OCI-LY7 (cell line): ENCODE measurements at regions not wholly inside any gene's neighbourhood (a gene's known extent, or its start where the extent isn't known, plus 50 kb on each side); places are given as distances from the start of the nearest gene placed in this dataset.

Source experiments
- BruUV-seq: library from RNA; stranded (reverse); fragments of 400-500 nt; replicated peaks from 2 replicates; lab custom pipeline; 2021; lab: Mats Ljungman, UMichigan
- CTCF ChIA-PET: fragments of 300-600 bp; sonication (Branson Sonifier 250); formaldehyde crosslinking; loops from one replicate; lab custom pipeline; 2022; ENCODE audit warnings: antibody characterized with exemption; ENCODE audit not compliant: unreplicated experiment; lab: Charles Lee
- POLR2A ChIA-PET: fragments of 300-600 bp; sonication (Branson Sonifier 250); formaldehyde crosslinking; loops from one replicate; lab custom pipeline; 2022; ENCODE audit warnings: antibody characterized with exemption; lab: Charles Lee
- DNase-seq: peaks from one replicate; pipeline ENCODE4 v3.0.0-alpha.2; 2015; ENCODE audit warnings: low spot score
- H2AFZ ChIP-seq: fragments of 200-600 bp; sonication (generic), shearing (Covaris generic); 2 replicates; pipeline ENCODE4 v1.6.1; 2014; ENCODE audit warnings: mild to moderate bottlenecking, antibody characterized with exemption, low read length, moderate library complexity
- H3K27ac ChIP-seq: fragments of 200-600 bp; sonication (generic); 2 replicates; pipeline ENCODE4 v1.5.1; 2014; ENCODE audit warnings: mixed run types, low read depth, mild to moderate bottlenecking, moderate library complexity, low read length, inconsistent platforms; ENCODE audit not compliant: poor library complexity, severe bottlenecking
- H3K36me3 ChIP-seq: fragments of 200-600 bp; sonication (generic); 2 replicates; pipeline ENCODE4 v1.6.1; 2014; ENCODE audit warnings: mild to moderate bottlenecking, antibody characterized with exemption, low read length, moderate library complexity, mixed read lengths; ENCODE audit not compliant: insufficient read depth
- H3K4me1 ChIP-seq: fragments of 200-600 bp; sonication (generic); 2 replicates; pipeline ENCODE4 v1.5.1; 2014; ENCODE audit warnings: mild to moderate bottlenecking, low read length; ENCODE audit not compliant: insufficient read depth, poor library complexity, severe bottlenecking
- H3K4me2 ChIP-seq: fragments of 200-600 bp; sonication (generic); 2 replicates; pipeline ENCODE4 v1.6.1; 2014; ENCODE audit warnings: mild to moderate bottlenecking, low read length
- H3K4me3 ChIP-seq: fragments of 200-600 bp; sonication (generic); 2 replicates; pipeline ENCODE4 v1.5.1; 2014; ENCODE audit warnings: mild to moderate bottlenecking, low read depth, low read length; ENCODE audit not compliant: poor library complexity, severe bottlenecking
- H3K79me2 ChIP-seq: fragments of 200-600 bp; sonication (generic); 2 replicates; pipeline ENCODE4 v1.6.1; 2016; ENCODE audit warnings: low read depth, mild to moderate bottlenecking, low read length, moderate library complexity, mixed read lengths; ENCODE audit not compliant: insufficient read depth
- H3K9me2 ChIP-seq: fragments of 200-600 bp; sonication (generic); 2 replicates; pipeline ENCODE4 v1.6.1; 2016; ENCODE audit warnings: mild to moderate bottlenecking, low read length, mixed read lengths; ENCODE audit not compliant: insufficient read depth
- H3K9me3 ChIP-seq: fragments of 200-600 bp; sonication (generic); 2 replicates; pipeline ENCODE4 v1.6.1; 2014; ENCODE audit warnings: mild to moderate bottlenecking, mixed run types, low read length, mixed read lengths
- H4K20me1 ChIP-seq: fragments of 200-600 bp; sonication (generic); 2 replicates; pipeline ENCODE4 v1.6.1; 2014; ENCODE audit warnings: mild to moderate bottlenecking, antibody characterized with exemption, low read length, moderate library complexity, mixed read lengths; ENCODE audit not compliant: insufficient read depth
- EZH2phosphoT487 ChIP-seq: fragments of 200-600 bp; sonication (generic); IDR thresholded peaks from 2 replicates; pipeline ENCODE4 v1.6.1; 2018; ENCODE audit warnings: low read depth, borderline replicate concordance, mild to moderate bottlenecking, mixed run types, antibody characterized with exemption, low read length, moderate library complexity, mixed read lengths
- intact Hi-C: fragments of 100-400 bp; cut with micrococcal nuclease; formaldehyde crosslinking; loops from one replicate; pipeline ENCODE4 v1.10.0; 2022; ENCODE audit not compliant: unreplicated experiment
- TF ChIP-seq, protein P1 (sequence below): fragments of 200-600 bp; sonication (generic); conservative IDR thresholded peaks from 2 replicates; pipeline ENCODE4 v1.5.1; 2014; ENCODE audit warnings: mild to moderate bottlenecking, antibody characterized with exemption, low read length, moderate library complexity, mixed read lengths

DNA sequence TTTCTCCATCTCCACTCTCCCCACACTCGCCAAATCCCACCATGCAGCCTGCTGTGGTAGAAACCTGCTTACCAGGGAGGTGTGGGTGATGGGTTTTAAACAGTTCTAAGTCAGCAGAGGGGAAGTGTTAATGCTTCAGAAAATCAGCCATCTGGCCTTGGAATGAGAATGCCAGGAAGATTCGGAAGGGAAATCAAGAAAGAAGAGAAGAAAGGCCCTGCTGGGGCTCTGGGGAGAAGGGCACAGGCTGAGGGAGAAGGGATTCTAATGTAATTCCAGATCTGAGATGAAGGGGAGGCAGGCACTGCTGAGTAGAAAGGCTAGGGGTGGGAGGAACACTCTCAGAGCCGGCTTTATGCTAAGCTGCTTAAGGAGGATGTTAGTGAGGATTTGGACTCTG is 434.7 kb upstream of the DMAC1 start:
- H3K4me1 ChIP-seq: no peaks in the 10 kb centered on the region
- CTCF ChIA-PET: no interaction called here

DNA sequence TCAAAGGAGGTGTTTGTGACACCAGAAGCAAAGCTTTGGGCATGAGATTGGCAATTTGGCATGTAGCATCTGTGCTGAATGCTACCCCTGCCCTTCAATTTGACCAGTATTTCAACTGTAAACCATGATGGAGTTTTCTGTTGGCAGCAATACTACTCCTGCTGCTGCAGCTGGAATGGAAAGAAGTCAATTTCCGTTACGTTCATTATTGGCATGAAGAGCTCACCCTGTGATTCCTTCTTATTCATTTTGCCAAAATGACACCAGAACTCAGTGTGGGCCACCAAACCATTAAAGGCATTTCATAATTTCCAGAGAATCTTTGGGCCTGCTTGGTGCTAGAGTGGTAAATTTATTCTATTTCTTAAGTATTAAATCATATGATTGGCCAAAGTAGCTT is 433.1 kb upstream of the DMAC1 start:
- Histone ChIP-seq H3K4me2 (no peak overlapping the region), H3K36me3 (no peaks in the 10 kb centered on the region), H3K9me2 (no peaks in the 10 kb centered on the region), H2AFZ (no peak overlapping the region), H4K20me1 (no peaks in the 10 kb centered on the region), H3K4me3 (no peak overlapping the region), H3K9me3 (no peaks in the 10 kb centered on the region), H3K79me2 (no peaks in the 10 kb centered on the region), H3K27ac (no peak overlapping the region), H3K4me1 (no peaks in the 10 kb centered on the region)
- TF ChIP-seq EZH2phosphoT487: no peak
- TF ChIP-seq, protein P1, sequence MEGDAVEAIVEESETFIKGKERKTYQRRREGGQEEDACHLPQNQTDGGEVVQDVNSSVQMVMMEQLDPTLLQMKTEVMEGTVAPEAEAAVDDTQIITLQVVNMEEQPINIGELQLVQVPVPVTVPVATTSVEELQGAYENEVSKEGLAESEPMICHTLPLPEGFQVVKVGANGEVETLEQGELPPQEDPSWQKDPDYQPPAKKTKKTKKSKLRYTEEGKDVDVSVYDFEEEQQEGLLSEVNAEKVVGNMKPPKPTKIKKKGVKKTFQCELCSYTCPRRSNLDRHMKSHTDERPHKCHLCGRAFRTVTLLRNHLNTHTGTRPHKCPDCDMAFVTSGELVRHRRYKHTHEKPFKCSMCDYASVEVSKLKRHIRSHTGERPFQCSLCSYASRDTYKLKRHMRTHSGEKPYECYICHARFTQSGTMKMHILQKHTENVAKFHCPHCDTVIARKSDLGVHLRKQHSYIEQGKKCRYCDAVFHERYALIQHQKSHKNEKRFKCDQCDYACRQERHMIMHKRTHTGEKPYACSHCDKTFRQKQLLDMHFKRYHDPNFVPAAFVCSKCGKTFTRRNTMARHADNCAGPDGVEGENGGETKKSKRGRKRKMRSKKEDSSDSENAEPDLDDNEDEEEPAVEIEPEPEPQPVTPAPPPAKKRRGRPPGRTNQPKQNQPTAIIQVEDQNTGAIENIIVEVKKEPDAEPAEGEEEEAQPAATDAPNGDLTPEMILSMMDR: no peak
- ChIA-PET POLR2A (interaction anchor here (1.1 kb wide), 1 partner anchor 8 kb away, joined by 3 read pairs; no protein-coding TSS in a partner anchor), CTCF (no interaction called here)
- intact Hi-C loops: no loop called here
- no TSS peak for BruUV-seq
- DNase-seq: no peak

More for the DNA sequence above, 434.7 kb upstream of the DMAC1 start:
- no TSS peak for BruUV-seq
- H3K4me3 ChIP-seq: no peak overlapping the region
- DNase-seq: no peak
- H4K20me1 ChIP-seq: no peaks in the 10 kb centered on the region
- H3K27ac ChIP-seq: no peak overlapping the region
- no peaks in the 10 kb centered on the region for H3K9me2 ChIP-seq
- H3K4me2 ChIP-seq: no peak overlapping the region
- intact Hi-C loops: no loop called here
- no peaks in the 10 kb centered on the region for H3K36me3 ChIP-seq
- POLR2A ChIA-PET: no interaction called here
- H3K79me2 ChIP-seq: no peaks in the 10 kb centered on the region
- no peaks in the 10 kb centered on the region for H3K9me3 ChIP-seq
- H2AFZ ChIP-seq: no peak overlapping the region
- no peak for TF ChIP-seq EZH2phosphoT487
- TF ChIP-seq, protein P1: no peak

DNA sequence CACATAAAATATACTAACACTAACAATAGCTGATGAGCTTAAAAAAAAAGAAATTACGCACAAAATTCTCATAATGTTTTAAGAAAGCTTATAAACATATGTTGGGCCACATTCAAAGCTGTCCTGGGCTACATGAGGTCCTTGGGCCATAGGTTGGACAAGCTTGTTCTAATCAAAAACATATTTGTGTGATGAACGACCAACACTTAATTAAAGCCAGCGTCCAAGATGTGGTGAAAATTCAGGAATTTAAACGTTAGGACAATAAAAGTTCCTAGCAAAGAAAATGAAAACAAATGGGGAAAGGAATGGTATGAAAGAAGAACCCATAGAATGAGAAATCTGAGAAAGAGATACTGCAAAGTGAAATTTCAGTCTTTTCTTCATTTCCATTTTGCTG is 429.6 kb upstream of the DMAC1 start:
- Histone ChIP-seq H3K27ac (no peak overlapping the region), H4K20me1 (no peaks in the 10 kb centered on the region), H3K4me1 (no peaks in the 10 kb centered on the region), H3K4me2 (no peak overlapping the region), H3K79me2 (no peaks in the 10 kb centered on the region), H3K4me3 (no peak overlapping the region), H3K9me2 (no peaks in the 10 kb centered on the region), H3K9me3 (no peaks in the 10 kb centered on the region), H2AFZ (no peak overlapping the region), H3K36me3 (no peaks in the 10 kb centered on the region)
- TF ChIP-seq, protein P1: no peak
- TF ChIP-seq EZH2phosphoT487: no peak
- no TSS peak for BruUV-seq
- intact Hi-C loops: no loop called here
- ChIA-PET POLR2A (interaction anchor here (0.5 kb wide), 1 partner anchor 57 kb away, joined by 3 read pairs; no protein-coding TSS in a partner anchor), CTCF (no interaction called here)
- DNase-seq: no peak
